ENCODE measurements at regions not wholly inside any gene's neighbourhood (a gene's known extent, or its start where the extent isn't known, plus 50 kb on each side); places are given as distances from the start of the nearest gene placed in this dataset.

- intact Hi-C loops (cut with DNase I; ENCODE audit: low total_unique reads) (loop anchor here (10.0 kb wide), 3 partner anchors 163 to 633 kb away; no protein-coding TSS in a partner anchor), in situ Hi-C loops (cut with MboI; ENCODE audit: low sequenced_read_pairs in 4 of 4) (loop anchor here in 3 of 4 donors (10.0 to 25.0 kb wide), 4 partner anchors 156 to 631 kb away; no protein-coding TSS in a partner anchor)
- H3K36me3 ChIP-seq: no peaks in the 10 kb centered on the region
Measured at GRCh38 chr6:16968101-16968500, 133.7 kb upstream of the STMND1 start.

GRCh38 chr6:16967470-16967817 lies 134.4 kb upstream of the STMND1 start:
- H3K4me1 ChIP-seq: peaks cover 4 to 9% of the 10 kb centered on the region in 2 donors
- no peak overlapping the region for H3K4me3 ChIP-seq
- no peak overlapping the region for H3K27ac ChIP-seq
- H3K9me3 ChIP-seq: no peaks in the 10 kb centered on the region
- in situ Hi-C loops (cut with MboI; ENCODE audit: low sequenced_read_pairs in 4 of 4) (loop anchor here in 3 of 4 donors (10.0 to 25.0 kb wide), 4 partner anchors 155 to 630 kb away; no protein-coding TSS in a partner anchor), intact Hi-C loops (cut with DNase I; ENCODE audit: low total_unique reads) (loop anchor here (10.0 kb wide), 3 partner anchors 163 to 633 kb away; no protein-coding TSS in a partner anchor)
- TF ChIP-seq CTCF (IDR thresholded peaks at IDR 0.05 in 4 of 5, conservative IDR thresholded peaks at IDR 0.05 in 1 of 5): no peak
- no peak for TF ChIP-seq POLR2A (IDR thresholded peaks at IDR 0.05)
- peaks cover 0 to 3% (median 0%) of the 10 kb centered on the region in 3 donors for H3K27me3 ChIP-seq
- H3K36me3 ChIP-seq: no peaks in the 10 kb centered on the region
- ATAC-seq: no peak
- no peak for DNase-seq

More at GRCh38 chr6:16968101-16968500, 133.7 kb upstream of the STMND1 start:
- no peak overlapping the region for H3K27ac ChIP-seq
- TF ChIP-seq POLR2A (IDR thresholded peaks at IDR 0.05): no peak
- TF ChIP-seq CTCF (IDR thresholded peaks at IDR 0.05 in 4 of 5, conservative IDR thresholded peaks at IDR 0.05 in 1 of 5): no peak
- DNase-seq (no peak), ATAC-seq (no peak)
- H3K4me1 ChIP-seq: peaks cover 4 to 9% of the 10 kb centered on the region in 2 donors
- H3K4me3 ChIP-seq: no peak overlapping the region
- H3K27me3 ChIP-seq: peaks cover 0 to 3% (median 0%) of the 10 kb centered on the region in 3 donors
- H3K9me3 ChIP-seq: no peaks in the 10 kb centered on the region

GRCh38 chr6:16966791-16967469 lies 134.9 kb upstream of the STMND1 start:
- Histone ChIP-seq H3K27ac (no peak overlapping the region), H3K4me3 (no peak overlapping the region), H3K36me3 (no peaks in the 10 kb centered on the region), H3K4me1 (peaks cover 4 to 9% of the 10 kb centered on the region in 2 donors), H3K9me3 (no peaks in the 10 kb centered on the region), H3K27me3 (peaks cover 0 to 3% (median 0%) of the 10 kb centered on the region in 3 donors)
- intact Hi-C loops (cut with DNase I; ENCODE audit: low total_unique reads) (loop anchor here (10.0 kb wide), 3 partner anchors 162 to 632 kb away; no protein-coding TSS in a partner anchor), in situ Hi-C loops (cut with MboI; ENCODE audit: low sequenced_read_pairs in 4 of 4) (loop anchor here in 3 of 4 donors (10.0 to 25.0 kb wide), 4 partner anchors 155 to 630 kb away; no protein-coding TSS in a partner anchor)
- no peak for TF ChIP-seq POLR2A (IDR thresholded peaks at IDR 0.05)
- TF ChIP-seq CTCF (IDR thresholded peaks at IDR 0.05 in 4 of 5, conservative IDR thresholded peaks at IDR 0.05 in 1 of 5): no peak
- DNase-seq: no peak
- ATAC-seq: no peak

GRCh38 chr6:16965689-16966088 lies 136.2 kb upstream of the STMND1 start:
- intact Hi-C loops (cut with DNase I; ENCODE audit: low total_unique reads) (loop anchor here (1.0 to 10.0 kb wide), 4 partner anchors 161 to 631 kb away; no protein-coding TSS in a partner anchor), in situ Hi-C loops (cut with MboI; ENCODE audit: low sequenced_read_pairs in 4 of 4) (loop anchor here in 3 of 4 donors (10.0 to 25.0 kb wide), 4 partner anchors 153 to 628 kb away; no protein-coding TSS in a partner anchor)
- no peak for TF ChIP-seq CTCF (IDR thresholded peaks at IDR 0.05 in 4 of 5, conservative IDR thresholded peaks at IDR 0.05 in 1 of 5)
- no peak for TF ChIP-seq POLR2A (IDR thresholded peaks at IDR 0.05)
- Histone ChIP-seq H3K4me1 (peaks cover 4 to 9% of the 10 kb centered on the region in 2 donors), H3K27ac (no peak overlapping the region), H3K4me3 (no peak overlapping the region), H3K27me3 (no peaks in the 10 kb centered on the region), H3K36me3 (no peaks in the 10 kb centered on the region), H3K9me3 (no peaks in the 10 kb centered on the region)
- no peak for ATAC-seq
- no peak for DNase-seq
